Activated naive CD4-positive, alpha-beta T cell treated with anti-CD3 and anti-CD28 coated beads, Interleukin-2, amount 10 ng/mL, durations not matched to agents 7 days and 5 days (primary cell): ENCODE measurements at regions not wholly inside any gene's neighbourhood (a gene's known extent, or its start where the extent isn't known, plus 50 kb on each side); places are given as distances from the start of the nearest gene placed in this dataset.
"Not testable (repeated sequence)": the region's sequence is repeated elsewhere in the genome, so short reads cannot be mapped to it uniquely, and the experiment has no call there.

ENCODE experiments used
- CTCF ChIA-PET: fragments of 350-600 bp; sonication (Branson Sonifier 250); formaldehyde crosslinking; loops from one replicate; lab custom pipeline; 2021; ENCODE audit warnings: antibody characterized with exemption; lab: Charles Lee
- DNase-seq: peaks from one replicate; pipeline ENCODE4 v3.0.0-alpha.2; 2020
- H3K27ac Mint-ChIP-seq: one replicate; pipeline ENCODE4 v1.8.0; 2021; ENCODE audit warnings: mild to moderate bottlenecking, moderate library complexity, mixed read lengths
- H3K27me3 Mint-ChIP-seq: one replicate; pipeline ENCODE4 v1.8.0; 2021; ENCODE audit warnings: mild to moderate bottlenecking, mixed read lengths
- H3K36me3 Mint-ChIP-seq: one replicate; pipeline ENCODE4 v1.8.0; 2021; ENCODE audit warnings: mixed read lengths
- H3K4me1 Mint-ChIP-seq: one replicate; pipeline ENCODE4 v1.8.0; 2021; ENCODE audit warnings: mixed read lengths
- H3K4me3 Mint-ChIP-seq: one replicate; pipeline ENCODE4 v1.8.0; 2021; ENCODE audit warnings: mild to moderate bottlenecking, moderate library complexity, mixed read lengths
- H3K9me3 Mint-ChIP-seq: one replicate; pipeline ENCODE4 v1.8.0; 2021; ENCODE audit warnings: mixed read lengths

- CTCF ChIA-PET: no interaction called here
- Mint-ChIP-seq H3K27me3 (no peaks in the 10 kb centered on the region), H3K4me1 (no peaks in the 10 kb centered on the region), H3K27ac (no peak overlapping the region), H3K4me3 (no peak overlapping the region), H3K36me3 (no peaks in the 10 kb centered on the region), H3K9me3 (peaks cover 2% of the 10 kb centered on the region)
- DNase-seq: no peak
Observed at GRCh38 chr21:17238468-17238867, 274.4 kb upstream of the CXADR start.

GRCh38 chr21:17250778-17251241 lies 262.0 kb upstream of the CXADR start:
- no peak for DNase-seq
- Mint-ChIP-seq H3K4me3 (no peak overlapping the region), H3K36me3 (no peaks in the 10 kb centered on the region), H3K27ac (no peak overlapping the region), H3K27me3 (no peaks in the 10 kb centered on the region), H3K9me3 (peaks cover 9% of the 10 kb centered on the region), H3K4me1 (no peaks in the 10 kb centered on the region)
- CTCF ChIA-PET: no interaction called here

GRCh38 chr21:17257784-17258183 lies 255.1 kb upstream of the CXADR start:
- CTCF ChIA-PET: no interaction called here
- H3K27ac Mint-ChIP-seq: no peak overlapping the region
- H3K4me3 Mint-ChIP-seq: no peak overlapping the region
- DNase-seq: no peak
- no peaks in the 10 kb centered on the region for H3K27me3 Mint-ChIP-seq
- H3K36me3 Mint-ChIP-seq: no peaks in the 10 kb centered on the region
- peaks cover 3% of the 10 kb centered on the region for H3K9me3 Mint-ChIP-seq
- H3K4me1 Mint-ChIP-seq: no peaks in the 10 kb centered on the region

GRCh38 chr21:17264182-17264581 lies 248.7 kb upstream of the CXADR start:
- no peak overlapping the region for H3K4me3 Mint-ChIP-seq

GRCh38 chr21:17269760-17270159 lies 243.1 kb upstream of the CXADR start:
- no peaks in the 10 kb centered on the region for H3K27me3 Mint-ChIP-seq
- no peak for DNase-seq
- H3K9me3 Mint-ChIP-seq: peaks cover 7% of the 10 kb centered on the region
- no peaks in the 10 kb centered on the region for H3K36me3 Mint-ChIP-seq
- H3K4me1 Mint-ChIP-seq: no peaks in the 10 kb centered on the region
- H3K27ac Mint-ChIP-seq: no peak overlapping the region
- H3K4me3 Mint-ChIP-seq: no peak overlapping the region
- CTCF ChIA-PET: no interaction called here

More at GRCh38 chr21:17264182-17264581, 248.7 kb upstream of the CXADR start:
- no peak for DNase-seq
- H3K27me3 Mint-ChIP-seq: no peaks in the 10 kb centered on the region
- CTCF ChIA-PET: no interaction called here
- H3K9me3 Mint-ChIP-seq: no peaks in the 10 kb centered on the region
- no peaks in the 10 kb centered on the region for H3K36me3 Mint-ChIP-seq
- H3K4me1 Mint-ChIP-seq: no peaks in the 10 kb centered on the region
- H3K27ac Mint-ChIP-seq: no peak overlapping the region

GRCh38 chr21:17270229-17270628 lies 242.6 kb upstream of the CXADR start:
- Mint-ChIP-seq H3K36me3 (no peaks in the 10 kb centered on the region), H3K27me3 (no peaks in the 10 kb centered on the region), H3K9me3 (peaks cover 7% of the 10 kb centered on the region), H3K4me1 (no peaks in the 10 kb centered on the region), H3K27ac (no peak overlapping the region), H3K4me3 (no peak overlapping the region)
- no peak for DNase-seq
- CTCF ChIA-PET: no interaction called here

- Mint-ChIP-seq H3K27ac (no peak overlapping the region), H3K9me3 (peaks cover 36% of the 10 kb centered on the region)
Observed at GRCh38 chr21:17279663-17280062, 233.2 kb upstream of the CXADR start.

GRCh38 chr21:17293016-17293562 lies 219.8 kb upstream of the CXADR start:
- CTCF ChIA-PET, H3K4me3 Mint-ChIP-seq, H3K36me3 Mint-ChIP-seq, H3K4me1 Mint-ChIP-seq, DNase-seq, H3K27me3 Mint-ChIP-seq, H3K27ac Mint-ChIP-seq: not testable (repeated sequence)
- peaks cover 22% of the 10 kb centered on the region for H3K9me3 Mint-ChIP-seq

More at GRCh38 chr21:17279663-17280062, 233.2 kb upstream of the CXADR start:
- CTCF ChIA-PET: no interaction called here
- H3K36me3 Mint-ChIP-seq: no peaks in the 10 kb centered on the region
- H3K4me1 Mint-ChIP-seq: no peaks in the 10 kb centered on the region
- no peak for DNase-seq
- no peak overlapping the region for H3K4me3 Mint-ChIP-seq
- H3K27me3 Mint-ChIP-seq: no peaks in the 10 kb centered on the region

- no peaks in the 10 kb centered on the region for H3K4me1 Mint-ChIP-seq
- no peak for DNase-seq
- no peak overlapping the region for H3K4me3 Mint-ChIP-seq
- H3K9me3 Mint-ChIP-seq: peaks cover 32% of the 10 kb centered on the region
- H3K36me3 Mint-ChIP-seq: no peaks in the 10 kb centered on the region
- H3K27ac Mint-ChIP-seq: no peak overlapping the region
- CTCF ChIA-PET: no interaction called here
- H3K27me3 Mint-ChIP-seq: no peaks in the 10 kb centered on the region
Observed at GRCh38 chr21:17295997-17296396, 216.8 kb upstream of the CXADR start.

GRCh38 chr21:17299576-17299975 lies 213.3 kb upstream of the CXADR start:
- H3K4me1 Mint-ChIP-seq, CTCF ChIA-PET, H3K36me3 Mint-ChIP-seq, DNase-seq, H3K27ac Mint-ChIP-seq, H3K27me3 Mint-ChIP-seq, H3K4me3 Mint-ChIP-seq: not testable (repeated sequence)
- peaks cover 44% of the 10 kb centered on the region for H3K9me3 Mint-ChIP-seq

- H3K9me3 Mint-ChIP-seq, H3K27me3 Mint-ChIP-seq, H3K36me3 Mint-ChIP-seq, CTCF ChIA-PET, H3K4me1 Mint-ChIP-seq, H3K27ac Mint-ChIP-seq, DNase-seq, H3K4me3 Mint-ChIP-seq: not testable (repeated sequence)
Observed at GRCh38 chr21:17327715-17328114, 185.1 kb upstream of the CXADR start.

- H3K4me3 Mint-ChIP-seq: no peak overlapping the region
- no peaks in the 10 kb centered on the region for H3K4me1 Mint-ChIP-seq
- no peaks in the 10 kb centered on the region for H3K36me3 Mint-ChIP-seq
- no peaks in the 10 kb centered on the region for H3K9me3 Mint-ChIP-seq
- CTCF ChIA-PET: no interaction called here
- H3K27me3 Mint-ChIP-seq: no peaks in the 10 kb centered on the region
- no peak for DNase-seq
- no peak overlapping the region for H3K27ac Mint-ChIP-seq
Observed at GRCh38 chr21:17334484-17334883, 178.4 kb upstream of the CXADR start.

GRCh38 chr21:17340081-17340480 lies 172.8 kb upstream of the CXADR start:
- CTCF ChIA-PET: no interaction called here
- Mint-ChIP-seq H3K4me3 (no peak overlapping the region), H3K4me1 (no peaks in the 10 kb centered on the region), H3K27ac (no peak overlapping the region), H3K9me3 (peaks cover 7% of the 10 kb centered on the region), H3K36me3 (no peaks in the 10 kb centered on the region), H3K27me3 (no peaks in the 10 kb centered on the region)
- DNase-seq: no peak

- CTCF ChIA-PET: no interaction called here
- no peak overlapping the region for H3K4me3 Mint-ChIP-seq
- H3K36me3 Mint-ChIP-seq: no peaks in the 10 kb centered on the region
- H3K9me3 Mint-ChIP-seq: peaks cover 7% of the 10 kb centered on the region
- H3K27me3 Mint-ChIP-seq: no peaks in the 10 kb centered on the region
- DNase-seq: no peak
- no peak overlapping the region for H3K27ac Mint-ChIP-seq
- no peaks in the 10 kb centered on the region for H3K4me1 Mint-ChIP-seq
Observed at GRCh38 chr21:17343055-17343454, 169.8 kb upstream of the CXADR start.

- Mint-ChIP-seq H3K27me3 (no peaks in the 10 kb centered on the region), H3K36me3 (no peaks in the 10 kb centered on the region), H3K9me3 (peaks cover 7% of the 10 kb centered on the region), H3K27ac (no peak overlapping the region), H3K4me1 (no peaks in the 10 kb centered on the region), H3K4me3 (no peak overlapping the region)
- CTCF ChIA-PET: no interaction called here
- DNase-seq: no peak
Observed at GRCh38 chr21:17348357-17348756, 164.5 kb upstream of the CXADR start.

- H3K9me3 Mint-ChIP-seq: peaks cover 7% of the 10 kb centered on the region
- DNase-seq: no peak
- CTCF ChIA-PET: no interaction called here
- H3K36me3 Mint-ChIP-seq: no peaks in the 10 kb centered on the region
- no peaks in the 10 kb centered on the region for H3K27me3 Mint-ChIP-seq
- no peak overlapping the region for H3K4me3 Mint-ChIP-seq
- no peak overlapping the region for H3K27ac Mint-ChIP-seq
- H3K4me1 Mint-ChIP-seq: no peaks in the 10 kb centered on the region
Observed at GRCh38 chr21:17348849-17349248, 164.0 kb upstream of the CXADR start.
